ENCODE measurements at regions not wholly inside any gene's neighbourhood (a gene's known extent, or its start where the extent isn't known, plus 50 kb on each side); places are given as distances from the start of the nearest gene placed in this dataset.

GRCh38 chr19:28519952-28520861 is 692.7 kb downstream of the UQCRFS1 start:
- H3K27me3 ChIP-seq (ENCODE audit: insufficient read depth, poor library complexity, severe bottlenecking): no peaks in the 10 kb centered on the region
- no peak overlapping the region for H3K4me3 ChIP-seq (ENCODE audit: severe bottlenecking)
- no peaks in the 10 kb centered on the region for H3K9me3 ChIP-seq (ENCODE audit: severe bottlenecking)
- no peaks in the 10 kb centered on the region for H3K36me3 ChIP-seq (ENCODE audit: low read depth)
- H3K27ac ChIP-seq (ENCODE audit: poor library complexity, severe bottlenecking): no peak overlapping the region
- ATAC-seq (ENCODE audit: low read depth): no peak
- no peaks in the 10 kb centered on the region for H3K4me1 ChIP-seq (ENCODE audit: insufficient read depth, poor library complexity, severe bottlenecking)
- TF ChIP-seq CTCF (IDR thresholded peaks at IDR 0.05; ENCODE audit: poor library complexity, severe bottlenecking): no peak
- DNase-seq (ENCODE audit: low spot score): no peak

GRCh38 chr19:28519218-28519779 is 693.7 kb downstream of the UQCRFS1 start:
- Histone ChIP-seq H3K9me3 (ENCODE audit: severe bottlenecking) (no peaks in the 10 kb centered on the region), H3K4me3 (ENCODE audit: severe bottlenecking) (no peak overlapping the region), H3K4me1 (ENCODE audit: insufficient read depth, poor library complexity, severe bottlenecking) (no peaks in the 10 kb centered on the region), H3K27me3 (ENCODE audit: insufficient read depth, poor library complexity, severe bottlenecking) (no peaks in the 10 kb centered on the region), H3K27ac (ENCODE audit: poor library complexity, severe bottlenecking) (no peak overlapping the region), H3K36me3 (ENCODE audit: low read depth) (no peaks in the 10 kb centered on the region)
- TF ChIP-seq CTCF (IDR thresholded peaks at IDR 0.05; ENCODE audit: poor library complexity, severe bottlenecking): no peak
- DNase-seq (ENCODE audit: low spot score): no peak
- ATAC-seq (ENCODE audit: low read depth): no peak

- ATAC-seq (ENCODE audit: low read depth): no peak
- Histone ChIP-seq H3K4me3 (ENCODE audit: severe bottlenecking) (no peak overlapping the region), H3K27me3 (ENCODE audit: insufficient read depth, poor library complexity, severe bottlenecking) (no peaks in the 10 kb centered on the region), H3K9me3 (ENCODE audit: severe bottlenecking) (no peaks in the 10 kb centered on the region), H3K27ac (ENCODE audit: poor library complexity, severe bottlenecking) (no peak overlapping the region), H3K4me1 (ENCODE audit: insufficient read depth, poor library complexity, severe bottlenecking) (no peaks in the 10 kb centered on the region), H3K36me3 (ENCODE audit: low read depth) (no peaks in the 10 kb centered on the region)
- TF ChIP-seq CTCF (IDR thresholded peaks at IDR 0.05; ENCODE audit: poor library complexity, severe bottlenecking): no peak
- DNase-seq (ENCODE audit: low spot score): no peak
Measured at GRCh38 chr19:28516415-28516872, 696.5 kb downstream of the UQCRFS1 start.

- H3K27ac ChIP-seq (ENCODE audit: poor library complexity, severe bottlenecking): no peak overlapping the region
- H3K27me3 ChIP-seq (ENCODE audit: insufficient read depth, poor library complexity, severe bottlenecking): no peaks in the 10 kb centered on the region
- H3K9me3 ChIP-seq (ENCODE audit: severe bottlenecking): no peaks in the 10 kb centered on the region
- TF ChIP-seq CTCF (IDR thresholded peaks at IDR 0.05; ENCODE audit: poor library complexity, severe bottlenecking): no peak
- DNase-seq (ENCODE audit: low spot score) (no peak), ATAC-seq (ENCODE audit: low read depth) (no peak)
- H3K4me1 ChIP-seq (ENCODE audit: insufficient read depth, poor library complexity, severe bottlenecking): no peaks in the 10 kb centered on the region
- H3K36me3 ChIP-seq (ENCODE audit: low read depth): no peaks in the 10 kb centered on the region
- H3K4me3 ChIP-seq (ENCODE audit: severe bottlenecking): no peak overlapping the region
Measured at GRCh38 chr19:28514166-28514565, 698.8 kb downstream of the UQCRFS1 start.

GRCh38 chr19:28511655-28512054 is 701.3 kb downstream of the UQCRFS1 start:
- Histone ChIP-seq H3K27me3 (ENCODE audit: insufficient read depth, poor library complexity, severe bottlenecking) (no peaks in the 10 kb centered on the region), H3K4me3 (ENCODE audit: severe bottlenecking) (no peak overlapping the region), H3K27ac (ENCODE audit: poor library complexity, severe bottlenecking) (no peak overlapping the region), H3K9me3 (ENCODE audit: severe bottlenecking) (no peaks in the 10 kb centered on the region), H3K36me3 (ENCODE audit: low read depth) (no peaks in the 10 kb centered on the region), H3K4me1 (ENCODE audit: insufficient read depth, poor library complexity, severe bottlenecking) (no peaks in the 10 kb centered on the region)
- TF ChIP-seq CTCF (IDR thresholded peaks at IDR 0.05; ENCODE audit: poor library complexity, severe bottlenecking): no peak
- no peak for DNase-seq (ENCODE audit: low spot score)
- ATAC-seq (ENCODE audit: low read depth): no peak
